SU-DHL-6 (cell line): ENCODE measurements at regions not wholly inside any gene's neighbourhood (a gene's known extent, or its start where the extent isn't known, plus 50 kb on each side); places are given as distances from the start of the nearest gene placed in this dataset.

Source experiments
- H2AFZ ChIP-seq: fragments of 200-600 bp; sonication (generic); 2 replicates; pipeline ENCODE4 v1.6.1; 2014; ENCODE audit warnings: low read depth, mild to moderate bottlenecking, moderate library complexity, mixed read lengths, antibody characterized with exemption, low read length; ENCODE audit not compliant: severe bottlenecking
- H3F3A ChIP-seq: fragments of 200-600 bp; shearing (Covaris generic); 2 replicates; pipeline ENCODE4 v1.6.0; 2016; ENCODE audit warnings: antibody characterized with exemption, mild to moderate bottlenecking; ENCODE audit not compliant: insufficient read depth
- H3K27ac ChIP-seq: fragments of 200-600 bp; sonication (generic); 2 replicates; pipeline ENCODE4 v1.5.1; 2016; ENCODE audit warnings: low read depth, mild to moderate bottlenecking, low read length, moderate library complexity, mixed read lengths
- H3K27me3 ChIP-seq: fragments of 200-600 bp; sonication (generic), shearing (Covaris generic); 2 replicates; pipeline ENCODE4 v1.6.0; 2014; ENCODE audit warnings: mild to moderate bottlenecking, low read length
- H3K36me3 ChIP-seq: fragments of 200-600 bp; sonication (generic); 2 replicates; pipeline ENCODE4 v1.6.1; 2014; ENCODE audit warnings: mild to moderate bottlenecking, low read length, mixed read lengths
- H3K4me2 ChIP-seq: fragments of 300-600, 200-600 bp; shearing (Covaris generic), sonication (generic); 2 replicates; pipeline ENCODE4 v1.6.0; 2014; ENCODE audit warnings: low read length, low read depth, mild to moderate bottlenecking; ENCODE audit not compliant: poor library complexity, severe bottlenecking
- H3K4me3 ChIP-seq: fragments of 200-600 bp; sonication (generic); 2 replicates; pipeline ENCODE4 v1.5.1; 2014; ENCODE audit warnings: antibody characterized with exemption, low read length, mild to moderate bottlenecking, mixed read lengths; ENCODE audit not compliant: insufficient read depth, poor library complexity, severe bottlenecking
- H3K79me2 ChIP-seq: fragments of 200-600 bp; sonication (generic); 2 replicates; pipeline ENCODE4 v1.6.1; 2014; ENCODE audit warnings: mild to moderate bottlenecking, low read length, moderate library complexity; ENCODE audit not compliant: insufficient read depth
- H3K9ac ChIP-seq: fragments of 200-600 bp; sonication (generic); 2 replicates; pipeline ENCODE4 v1.7.0; 2014; ENCODE audit warnings: mild to moderate bottlenecking, low read length
- H3K9me2 ChIP-seq: fragments of 200-600 bp; sonication (generic); replicated peaks from 2 replicates; pipeline ENCODE4 v1.6.1; 2014; ENCODE audit warnings: low read length; ENCODE audit not compliant: insufficient read depth
- H3K9me3 ChIP-seq: fragments of 200-600 bp; sonication (generic); 2 replicates; pipeline ENCODE4 v1.6.1; 2014; ENCODE audit warnings: low read length, mixed read lengths; ENCODE audit not compliant: insufficient read depth
- H4K20me1 ChIP-seq: fragments of 200-600 bp; sonication (generic); 2 replicates; pipeline ENCODE4 v1.6.1; 2014; ENCODE audit warnings: low read depth, mild to moderate bottlenecking, antibody characterized with exemption, low read length, moderate library complexity, mixed read lengths
- EZH2phosphoT487 ChIP-seq: fragments of 200-600 bp; sonication (generic), shearing (Covaris generic); conservative IDR thresholded peaks from 2 replicates; pipeline ENCODE4 v1.6.1; 2018; ENCODE audit warnings: mild to moderate bottlenecking, antibody characterized with exemption, low read length, moderate library complexity, mixed read lengths
- TF ChIP-seq, protein P1 (sequence below): fragments of 200-600 bp; sonication (generic); IDR thresholded peaks from one replicate; pipeline ENCODE4 v1.5.1; 2017; ENCODE audit warnings: antibody characterized with exemption, mild to moderate bottlenecking, low read length, moderate library complexity; ENCODE audit not compliant: insufficient read depth, poor library complexity, severe bottlenecking

DNA sequence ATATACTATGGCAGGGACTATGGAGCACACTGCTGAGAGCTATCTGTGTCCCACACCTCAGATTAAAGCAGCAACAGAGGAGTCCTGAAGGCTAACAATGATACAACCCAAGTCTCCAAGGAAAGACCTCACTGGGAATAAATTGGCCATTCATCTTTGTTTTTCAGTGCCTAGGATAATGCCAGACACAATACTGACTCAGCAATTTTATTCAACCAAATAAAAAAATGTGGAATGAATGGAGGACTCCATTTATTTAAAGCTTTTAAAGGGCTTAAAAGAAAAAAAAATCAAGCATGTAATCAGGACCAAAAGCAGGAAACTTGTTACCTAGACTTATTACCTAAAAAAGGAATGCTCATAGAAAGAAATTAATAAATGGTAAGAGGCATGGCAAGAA, 960.5 kb downstream of the PCDH17 start:
- H3K36me3 ChIP-seq, result no peaks in the 10 kb centered on the region
- no peak overlapping the region for H3K9ac ChIP-seq
- H3K9me3 ChIP-seq, result no peaks in the 10 kb centered on the region
- H3K4me3 ChIP-seq, result no peak overlapping the region
- no peak overlapping the region for H3K4me2 ChIP-seq
- no peaks in the 10 kb centered on the region for H4K20me1 ChIP-seq
- H3K27ac ChIP-seq, result no peak overlapping the region
- H3K79me2 ChIP-seq, result no peaks in the 10 kb centered on the region
- TF ChIP-seq, protein P1, sequence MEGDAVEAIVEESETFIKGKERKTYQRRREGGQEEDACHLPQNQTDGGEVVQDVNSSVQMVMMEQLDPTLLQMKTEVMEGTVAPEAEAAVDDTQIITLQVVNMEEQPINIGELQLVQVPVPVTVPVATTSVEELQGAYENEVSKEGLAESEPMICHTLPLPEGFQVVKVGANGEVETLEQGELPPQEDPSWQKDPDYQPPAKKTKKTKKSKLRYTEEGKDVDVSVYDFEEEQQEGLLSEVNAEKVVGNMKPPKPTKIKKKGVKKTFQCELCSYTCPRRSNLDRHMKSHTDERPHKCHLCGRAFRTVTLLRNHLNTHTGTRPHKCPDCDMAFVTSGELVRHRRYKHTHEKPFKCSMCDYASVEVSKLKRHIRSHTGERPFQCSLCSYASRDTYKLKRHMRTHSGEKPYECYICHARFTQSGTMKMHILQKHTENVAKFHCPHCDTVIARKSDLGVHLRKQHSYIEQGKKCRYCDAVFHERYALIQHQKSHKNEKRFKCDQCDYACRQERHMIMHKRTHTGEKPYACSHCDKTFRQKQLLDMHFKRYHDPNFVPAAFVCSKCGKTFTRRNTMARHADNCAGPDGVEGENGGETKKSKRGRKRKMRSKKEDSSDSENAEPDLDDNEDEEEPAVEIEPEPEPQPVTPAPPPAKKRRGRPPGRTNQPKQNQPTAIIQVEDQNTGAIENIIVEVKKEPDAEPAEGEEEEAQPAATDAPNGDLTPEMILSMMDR, result no peak
- TF ChIP-seq EZH2phosphoT487, result no peak
- H2AFZ ChIP-seq, result no peak overlapping the region
- H3K27me3 ChIP-seq, result no peaks in the 10 kb centered on the region
- no peaks in the 10 kb centered on the region for H3K9me2 ChIP-seq
- H3F3A ChIP-seq, result no peaks in the 10 kb centered on the region

DNA sequence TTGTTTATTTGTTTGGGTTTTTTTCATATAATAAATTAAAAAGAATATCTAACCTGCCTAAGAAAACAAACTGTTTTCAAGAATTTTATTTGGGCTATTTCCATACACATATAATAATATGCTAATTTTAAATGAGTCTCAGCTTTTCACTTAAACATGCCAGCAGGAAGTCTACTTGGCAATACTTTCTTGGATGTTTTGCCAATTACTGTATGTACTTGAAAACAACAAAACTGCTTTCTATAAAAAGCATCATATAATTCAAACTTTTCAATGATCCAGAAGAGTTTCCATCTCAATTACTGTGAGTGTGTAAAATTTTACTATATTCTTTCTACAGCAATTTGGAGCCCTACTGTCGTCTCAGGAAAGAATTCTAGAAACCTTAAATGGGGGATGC, 961.2 kb downstream of the PCDH17 start:
- Histone ChIP-seq H2AFZ (no peak overlapping the region), H3K9ac (no peak overlapping the region), H3F3A (no peaks in the 10 kb centered on the region), H3K27me3 (no peaks in the 10 kb centered on the region), H3K9me3 (no peaks in the 10 kb centered on the region), H3K27ac (no peak overlapping the region), H3K4me2 (no peak overlapping the region), H4K20me1 (no peaks in the 10 kb centered on the region), H3K4me3 (no peak overlapping the region), H3K79me2 (no peaks in the 10 kb centered on the region), H3K36me3 (no peaks in the 10 kb centered on the region), H3K9me2 (no peaks in the 10 kb centered on the region)
- TF ChIP-seq EZH2phosphoT487, result no peak
- TF ChIP-seq, protein P1, result no peak

DNA sequence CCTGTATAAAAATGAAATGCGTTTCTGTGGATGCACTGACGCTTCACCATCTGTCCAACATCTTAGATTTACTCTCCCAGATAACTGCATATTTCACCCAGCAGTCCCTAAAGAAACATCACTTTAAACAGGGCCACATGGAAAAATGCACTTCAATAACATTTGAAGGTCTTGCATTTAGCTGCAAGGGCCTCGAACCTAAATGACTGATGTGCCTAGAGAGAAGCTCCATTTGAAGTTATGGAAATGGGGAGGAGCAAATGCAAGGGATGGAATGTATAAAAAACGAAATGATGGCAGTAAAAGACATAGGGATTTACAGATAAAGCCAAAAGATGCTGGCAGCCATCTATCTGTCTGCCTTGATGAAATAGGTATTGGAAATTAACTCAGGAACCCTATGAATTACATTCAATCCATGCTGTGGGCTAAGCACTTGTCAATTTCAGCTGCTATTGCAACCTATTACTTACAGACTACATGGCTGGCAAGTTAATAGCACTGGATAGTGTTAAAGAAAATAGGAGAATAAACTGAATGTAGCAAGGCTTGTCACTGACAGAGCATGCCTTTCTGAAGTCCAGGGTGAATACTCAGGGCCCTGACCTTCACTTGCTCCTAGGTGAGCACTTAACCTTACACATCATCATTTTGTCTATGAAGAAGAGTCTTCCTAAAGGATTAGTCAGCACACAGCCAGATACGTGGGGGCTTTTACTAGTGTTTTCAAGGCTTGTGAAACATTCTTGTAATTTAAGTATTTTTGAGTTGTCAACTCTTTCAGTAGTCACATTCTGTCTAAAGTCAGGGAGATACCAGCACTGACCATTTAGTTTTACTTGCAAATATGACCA, 963.4 kb downstream of the PCDH17 start:
- Histone ChIP-seq H3F3A (no peaks in the 10 kb centered on the region), H3K9me3 (no peaks in the 10 kb centered on the region), H3K9ac (no peak overlapping the region), H3K27ac (no peak overlapping the region), H3K9me2 (no peaks in the 10 kb centered on the region), H3K4me2 (no peak overlapping the region), H3K36me3 (no peaks in the 10 kb centered on the region), H3K79me2 (no peaks in the 10 kb centered on the region), H2AFZ (no peak overlapping the region), H4K20me1 (no peaks in the 10 kb centered on the region), H3K4me3 (no peak overlapping the region), H3K27me3 (no peaks in the 10 kb centered on the region)
- TF ChIP-seq EZH2phosphoT487, result no peak
- TF ChIP-seq, protein P1, result no peak
